OCI-LY1 (cell line): ENCODE measurements at regions not wholly inside any gene's neighbourhood (a gene's known extent, or its start where the extent isn't known, plus 50 kb on each side); places are given as distances from the start of the nearest gene placed in this dataset.
"Not testable (repeated sequence)": the region's sequence is repeated elsewhere in the genome, so short reads cannot be mapped to it uniquely, and the experiment has no call there.

Source experiments
- H2AFZ ChIP-seq: fragments of 200-600 bp; sonication (generic), shearing (Covaris generic); 2 replicates; pipeline ENCODE4 v1.6.0; 2014; ENCODE audit warnings: antibody characterized with exemption, mild to moderate bottlenecking, low read length
- H3F3A ChIP-seq: fragments of 200-600 bp; sonication (generic), shearing (Covaris generic); 2 replicates; pipeline ENCODE4 v1.6.0; 2014; ENCODE audit warnings: mild to moderate bottlenecking, antibody characterized with exemption, low read length, moderate library complexity; ENCODE audit not compliant: insufficient read depth
- H3K27ac ChIP-seq: fragments of 200-600 bp; sonication (generic); 2 replicates; pipeline ENCODE4 v1.5.1; 2014; ENCODE audit warnings: low read length, mixed run types, mild to moderate bottlenecking, low read depth; ENCODE audit not compliant: poor library complexity, severe bottlenecking
- H3K27me3 ChIP-seq: fragments of 200-600 bp; sonication (generic); 2 replicates; pipeline ENCODE4 v1.6.0; 2014; ENCODE audit warnings: antibody characterized with exemption, mild to moderate bottlenecking, low read length, moderate library complexity; ENCODE audit not compliant: insufficient read depth
- H3K36me3 ChIP-seq: fragments of 200-600 bp; sonication (generic); 2 replicates; pipeline ENCODE4 v1.6.1; 2014; ENCODE audit warnings: mild to moderate bottlenecking, antibody characterized with exemption, low read length, moderate library complexity, mixed read lengths; ENCODE audit not compliant: insufficient read depth
- H3K4me1 ChIP-seq: fragments of 200-600 bp; sonication (generic); 2 replicates; pipeline ENCODE4 v1.5.1; 2014; ENCODE audit warnings: mild to moderate bottlenecking, low read length, moderate library complexity; ENCODE audit not compliant: insufficient read depth, severe bottlenecking
- H3K4me2 ChIP-seq: fragments of 200-600 bp; sonication (generic), shearing (Covaris generic); 2 replicates; pipeline ENCODE4 v1.6.1; 2014; ENCODE audit warnings: low read length
- H3K4me3 ChIP-seq: fragments of 200-600 bp; sonication (generic); 2 replicates; pipeline ENCODE4 v1.5.1; 2014; ENCODE audit warnings: low read length, low read depth, mild to moderate bottlenecking, mixed read lengths; ENCODE audit not compliant: poor library complexity, severe bottlenecking
- H3K79me2 ChIP-seq: fragments of 200-600 bp; shearing (Covaris generic); 2 replicates; pipeline ENCODE4 v1.6.1; 2016; ENCODE audit warnings: mixed run types, low read length, mixed read lengths; ENCODE audit not compliant: insufficient read depth
- H3K9ac ChIP-seq: fragments of 200-600 bp; sonication (generic), shearing (Covaris generic); 2 replicates; pipeline ENCODE4 v1.6.1; 2014; ENCODE audit warnings: mild to moderate bottlenecking, low read length, mixed read lengths
- H3K9me2 ChIP-seq: fragments of 200-600 bp; sonication (generic), shearing (Covaris generic); 2 replicates; pipeline ENCODE4 v1.6.1; 2014; ENCODE audit warnings: low read depth, mild to moderate bottlenecking, low read length, mixed read lengths
- H3K9me3 ChIP-seq: fragments of 200-600 bp; shearing (Covaris generic); 2 replicates; pipeline ENCODE4 v1.6.1; 2014; ENCODE audit warnings: low read length, mixed read lengths
- H4K20me1 ChIP-seq: fragments of 200-600 bp; sonication (generic), shearing (Covaris generic); 2 replicates; pipeline ENCODE4 v1.6.0; 2016; ENCODE audit warnings: mild to moderate bottlenecking, low read length; ENCODE audit not compliant: insufficient read depth
- CTCF ChIP-seq: fragments of 200-600 bp; sonication (generic), shearing (Covaris generic); IDR thresholded peaks from 2 replicates; pipeline ENCODE4 v1.5.1; 2017; ENCODE audit warnings: mild to moderate bottlenecking, antibody characterized with exemption, low read length, moderate library complexity, mixed read lengths
- EZH2 ChIP-seq: fragments of 200-600 bp; sonication (generic), shearing (Covaris generic); IDR thresholded peaks from 2 replicates; pipeline ENCODE4 v1.8.0; 2017; ENCODE audit warnings: borderline replicate concordance, mixed run types, mild to moderate bottlenecking, antibody characterized with exemption, low read length, moderate library complexity, mixed read lengths

DNA sequence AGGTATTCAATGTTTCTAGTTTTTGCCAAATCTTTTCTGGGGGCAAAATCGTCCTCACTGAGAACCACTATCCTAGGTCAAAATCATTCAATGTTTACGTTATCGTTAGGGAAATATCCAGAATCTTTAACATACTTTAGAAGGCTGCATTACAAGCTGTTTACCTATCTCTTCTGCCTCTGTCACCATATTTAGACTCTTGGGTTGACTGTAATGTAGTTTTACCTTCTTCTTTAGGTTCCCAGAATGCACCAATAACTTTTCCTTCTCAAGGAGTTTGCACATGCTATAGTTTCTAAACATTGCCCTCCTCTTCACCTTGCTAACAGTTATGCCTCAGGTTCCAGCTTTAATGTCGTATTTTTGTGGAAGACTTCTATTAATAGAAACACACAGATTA is 1185.5 kb upstream of the ADGRB3 start:
- peaks cover 42% of the 10 kb centered on the region for H3K4me1 ChIP-seq
- H3K4me2 ChIP-seq = no peak overlapping the region
- no peak overlapping the region for H3K4me3 ChIP-seq
- H3K9me2 ChIP-seq = no peaks in the 10 kb centered on the region
- peak overlapping the region; percentile 28; the same call in 1 of the 2 replicates for H2AFZ ChIP-seq
- H3K27me3 ChIP-seq = no peaks in the 10 kb centered on the region
- H4K20me1 ChIP-seq = no peaks in the 10 kb centered on the region
- no peaks in the 10 kb centered on the region for H3K36me3 ChIP-seq
- no peaks in the 10 kb centered on the region for H3K79me2 ChIP-seq
- H3K9me3 ChIP-seq = no peaks in the 10 kb centered on the region
- no peak overlapping the region for H3K9ac ChIP-seq
- no peaks in the 10 kb centered on the region for H3F3A ChIP-seq
- no peak for TF ChIP-seq EZH2
- TF ChIP-seq CTCF = no peak
- peak overlapping the region; percentile 95 for H3K27ac ChIP-seq

DNA sequence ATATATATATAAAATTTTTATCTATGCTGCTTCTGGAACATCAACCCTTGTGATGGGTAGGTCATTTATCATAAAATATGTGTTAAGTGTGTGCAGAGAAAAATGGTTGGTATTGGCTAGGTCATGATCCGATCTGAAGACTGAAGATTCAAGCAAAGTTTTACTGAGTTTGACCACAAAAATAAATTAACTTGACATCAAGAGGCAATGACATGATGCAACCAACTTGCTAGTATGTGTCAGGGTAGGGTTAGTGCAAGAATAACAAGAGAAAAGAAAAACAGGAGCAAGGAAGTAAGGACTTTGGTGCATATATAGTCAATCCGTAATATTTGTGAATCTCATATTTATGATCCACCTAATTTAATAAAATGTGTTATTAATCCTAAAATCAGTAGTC is 1202.0 kb upstream of the ADGRB3 start:
- no peak overlapping the region for H3K4me2 ChIP-seq
- no peaks in the 10 kb centered on the region for H3K9me2 ChIP-seq
- no peaks in the 10 kb centered on the region for H4K20me1 ChIP-seq
- H3K79me2 ChIP-seq = no peaks in the 10 kb centered on the region
- no peak for TF ChIP-seq CTCF
- TF ChIP-seq EZH2 = no peak
- 0 out of 2 replicates have a peak overlapping the region, but pooled peaks have one; percentile 54 for H2AFZ ChIP-seq
- H3K4me3 ChIP-seq = no peak overlapping the region
- peaks cover under 1% of the 10 kb centered on the region for H3K4me1 ChIP-seq
- no peaks in the 10 kb centered on the region for H3K9me3 ChIP-seq
- no peak overlapping the region for H3K27ac ChIP-seq
- no peaks in the 10 kb centered on the region for H3K36me3 ChIP-seq
- no peak overlapping the region for H3K9ac ChIP-seq
- no peaks in the 10 kb centered on the region for H3F3A ChIP-seq
- no peaks in the 10 kb centered on the region for H3K27me3 ChIP-seq

DNA sequence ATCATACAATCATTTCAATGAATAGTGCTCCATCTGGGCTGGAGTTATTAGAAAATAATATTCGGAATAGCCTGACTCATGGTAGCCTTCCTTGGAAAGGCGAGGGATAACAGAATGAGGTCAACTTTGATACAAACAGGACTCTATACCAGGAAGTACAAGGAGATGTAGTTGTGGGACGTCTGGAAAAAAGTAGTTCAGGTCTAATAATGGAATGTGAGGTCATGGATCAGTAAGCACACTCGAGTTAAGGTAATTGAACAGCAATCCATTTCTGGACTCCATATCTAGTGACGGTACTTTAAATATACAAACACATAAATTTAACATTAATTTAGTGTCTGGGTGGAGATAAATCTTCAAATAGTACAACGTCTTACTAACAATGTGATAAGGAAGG is 1204.0 kb upstream of the ADGRB3 start:
- H3K36me3 ChIP-seq = no peaks in the 10 kb centered on the region
- no peak overlapping the region for H3K27ac ChIP-seq
- H4K20me1 ChIP-seq = no peaks in the 10 kb centered on the region
- no peak overlapping the region for H3K4me2 ChIP-seq
- no peak overlapping the region for H3K9ac ChIP-seq
- no peaks in the 10 kb centered on the region for H3K9me2 ChIP-seq
- no peaks in the 10 kb centered on the region for H3K9me3 ChIP-seq
- peaks cover 4% of the 10 kb centered on the region for H3K4me1 ChIP-seq
- H3F3A ChIP-seq = no peaks in the 10 kb centered on the region
- no peak overlapping the region for H3K4me3 ChIP-seq
- 0 out of 2 replicates have a peak overlapping the region, but pooled peaks have one; percentile 83 for H2AFZ ChIP-seq
- no peaks in the 10 kb centered on the region for H3K27me3 ChIP-seq
- no peak for TF ChIP-seq CTCF
- TF ChIP-seq EZH2 = no peak
- no peaks in the 10 kb centered on the region for H3K79me2 ChIP-seq

GRCh38 chr6:67426686-67427085 is 1208.4 kb upstream of the ADGRB3 start:
- H3F3A ChIP-seq, H3K4me2 ChIP-seq, H3K36me3 ChIP-seq, H3K4me3 ChIP-seq, H3K27ac ChIP-seq, H3K4me1 ChIP-seq, H3K9ac ChIP-seq, H3K27me3 ChIP-seq, H4K20me1 ChIP-seq, H3K79me2 ChIP-seq, H3K9me2 ChIP-seq, H2AFZ ChIP-seq, H3K9me3 ChIP-seq: not testable (repeated sequence)
